Left lung (tissue), 4 donors: ENCODE measurements at regions not wholly inside any gene's neighbourhood (a gene's known extent, or its start where the extent isn't known, plus 50 kb on each side); places are given as distances from the start of the nearest gene placed in this dataset.
"Not testable (repeated sequence)": the region's sequence is repeated elsewhere in the genome, so short reads cannot be mapped to it uniquely, and the experiment has no call there.

Experiments
- ATAC-seq: fragments of 200-7000 bp; cut with Tn5 transposase; one replicate; pipeline ENCODE4 v1.9.1; 2020; ENCODE audit warnings: moderate library complexity
- DNase-seq, 4 donors: peaks; one replicate each; pipeline ENCODE4 v3.0.0-alpha.2; 2013 to 2020
- H3K27ac ChIP-seq, 2 donors: fragments of 200-600 bp; sonication (generic) in 1 of 2; one replicate each; pipeline versions ENCODE4 v1.5.0 to v1.8.0; 2020 to 2021
- H3K27me3 ChIP-seq, 2 donors: fragments of 200-600 bp; sonication (generic) in 1 of 2; one replicate each; pipeline versions ENCODE4 v1.5.0 to v1.8.0; 2020 to 2021
- H3K36me3 ChIP-seq, 2 donors: fragments of 200-600 bp; sonication (generic) in 1 of 2; one replicate each; pipeline versions ENCODE4 v1.5.0 to v1.8.0; 2020 to 2021
- H3K4me1 ChIP-seq, 2 donors: fragments of 200-600 bp; one replicate each; pipeline ENCODE4 v1.8.0; 2021
- H3K4me3 ChIP-seq, 2 donors: fragments of 200-600 bp; sonication (generic) in 1 of 2; one replicate each; pipeline versions ENCODE4 v1.5.0 to v1.8.0; 2020 to 2021; ENCODE audit warnings: mild to moderate bottlenecking in 1 of 2
- H3K9me3 ChIP-seq, 2 donors: fragments of 200-600 bp; sonication (generic) in 1 of 2; one replicate each; pipeline versions ENCODE4 v1.5.0 to v1.8.0; 2020 to 2021
- CTCF ChIP-seq, 2 donors: fragments of 200-600 bp; sonication (generic) in 1 of 2; IDR thresholded peaks; one replicate each; pipeline versions ENCODE4 v1.5.0 to v1.8.0; 2021; ENCODE audit warnings: antibody characterized with exemption in 2 of 2
- intact Hi-C, 2 donors: fragments of 100-400 bp; cut with DNase I; formaldehyde crosslinking; loops; one replicate each; pipeline versions ENCODE4 v1.11.2 to v1.14.2; 2022
- donor health status: DM: no; HTN: yes; CAD: no.
- donor health status: DM: no; HTN: no; CAD: no.

- no peaks in the 10 kb centered on the region for H3K36me3 ChIP-seq
- ATAC-seq = no peak
- no peak for TF ChIP-seq CTCF (IDR thresholded peaks at IDR 0.05)
- no peak overlapping the region for H3K27ac ChIP-seq
- H3K9me3 ChIP-seq = peaks cover 0 to 12% of the 10 kb centered on the region in 2 donors
- no peak overlapping the region for H3K4me3 ChIP-seq
- DNase-seq = peak in 1 of 4 donors; percentile 7
- intact Hi-C loops = no loop called here
- H3K4me1 ChIP-seq = no peaks in the 10 kb centered on the region
- no peaks in the 10 kb centered on the region for H3K27me3 ChIP-seq
Measured at GRCh38 chr4:189804894-189805293, 135.8 kb upstream of the FRG1 start.

GRCh38 chr4:189806506-189806905 is 134.2 kb upstream of the FRG1 start:
- Histone ChIP-seq H3K4me3 (no peak overlapping the region), H3K9me3 (peaks cover 0 to 12% of the 10 kb centered on the region in 2 donors), H3K27ac (no peak overlapping the region), H3K36me3 (no peaks in the 10 kb centered on the region), H3K27me3 (no peaks in the 10 kb centered on the region), H3K4me1 (no peaks in the 10 kb centered on the region)
- no peak for TF ChIP-seq CTCF (IDR thresholded peaks at IDR 0.05)
- intact Hi-C loops = no loop called here
- DNase-seq (no peak), ATAC-seq (no peak)

- intact Hi-C loops = no loop called here
Measured at GRCh38 chr4:189807031-189807430, 133.6 kb upstream of the FRG1 start.

DNA sequence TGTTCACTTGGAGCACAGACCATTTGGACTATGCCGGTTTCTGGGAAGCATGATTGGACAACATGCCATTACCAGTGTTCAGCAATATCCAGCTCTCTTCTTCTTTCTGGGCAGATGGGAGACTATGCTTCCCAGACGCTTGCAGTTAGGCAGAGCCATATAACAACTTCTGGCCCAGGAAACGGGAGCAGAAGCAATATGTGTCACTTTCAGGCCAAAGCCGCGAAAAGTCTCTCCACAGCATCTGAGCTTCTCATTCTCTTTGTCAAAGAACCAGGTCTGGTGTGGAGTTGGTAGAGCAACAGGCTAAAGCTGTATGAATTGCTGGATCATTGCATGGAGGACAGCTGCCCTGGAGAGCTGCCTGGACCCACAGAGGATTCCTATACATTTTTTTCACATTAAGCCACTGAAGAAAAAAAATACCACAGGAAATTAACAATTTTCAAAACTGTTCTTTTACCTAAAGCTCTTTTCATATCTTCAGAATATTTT is 131.4 kb upstream of the FRG1 start:
- Histone ChIP-seq H3K36me3 (no peaks in the 10 kb centered on the region), H3K4me3 (no peak overlapping the region), H3K9me3 (peaks cover 0 to 12% of the 10 kb centered on the region in 2 donors), H3K4me1 (no peaks in the 10 kb centered on the region), H3K27me3 (no peaks in the 10 kb centered on the region), H3K27ac (no peak overlapping the region)
- no peak for DNase-seq
- TF ChIP-seq CTCF (IDR thresholded peaks at IDR 0.05) = no peak
- intact Hi-C loops = no loop called here
- no peak for ATAC-seq

More at GRCh38 chr4:189807031-189807430, 133.6 kb upstream of the FRG1 start:
- no peaks in the 10 kb centered on the region for H3K4me1 ChIP-seq
- no peaks in the 10 kb centered on the region for H3K36me3 ChIP-seq
- H3K9me3 ChIP-seq = peaks cover 0 to 12% of the 10 kb centered on the region in 2 donors
- no peak overlapping the region for H3K27ac ChIP-seq
- TF ChIP-seq CTCF (IDR thresholded peaks at IDR 0.05) = no peak
- DNase-seq (no peak), ATAC-seq (no peak)
- no peaks in the 10 kb centered on the region for H3K27me3 ChIP-seq
- no peak overlapping the region for H3K4me3 ChIP-seq

GRCh38 chr4:189809839-189810238 is 130.8 kb upstream of the FRG1 start:
- no peaks in the 10 kb centered on the region for H3K4me1 ChIP-seq
- H3K4me3 ChIP-seq = no peak overlapping the region
- no peak for ATAC-seq
- no peak overlapping the region for H3K27ac ChIP-seq
- intact Hi-C loops = no loop called here
- no peaks in the 10 kb centered on the region for H3K36me3 ChIP-seq
- DNase-seq = no peak
- no peaks in the 10 kb centered on the region for H3K27me3 ChIP-seq
- peaks cover 0 to 12% of the 10 kb centered on the region in 2 donors for H3K9me3 ChIP-seq
- no peak for TF ChIP-seq CTCF (IDR thresholded peaks at IDR 0.05)

- ATAC-seq, intact Hi-C loops, H3K36me3 ChIP-seq, H3K4me1 ChIP-seq, H3K27me3 ChIP-seq, H3K4me3 ChIP-seq, DNase-seq, H3K27ac ChIP-seq: not testable (repeated sequence)
- peaks cover 0 to 12% of the 10 kb centered on the region in 2 donors for H3K9me3 ChIP-seq
Measured at GRCh38 chr4:189810318-189811181, 130.1 kb upstream of the FRG1 start.
